ENCODE measurements at regions not wholly inside any gene's neighbourhood (a gene's known extent, or its start where the extent isn't known, plus 50 kb on each side); places are given as distances from the start of the nearest gene placed in this dataset.

DNA sequence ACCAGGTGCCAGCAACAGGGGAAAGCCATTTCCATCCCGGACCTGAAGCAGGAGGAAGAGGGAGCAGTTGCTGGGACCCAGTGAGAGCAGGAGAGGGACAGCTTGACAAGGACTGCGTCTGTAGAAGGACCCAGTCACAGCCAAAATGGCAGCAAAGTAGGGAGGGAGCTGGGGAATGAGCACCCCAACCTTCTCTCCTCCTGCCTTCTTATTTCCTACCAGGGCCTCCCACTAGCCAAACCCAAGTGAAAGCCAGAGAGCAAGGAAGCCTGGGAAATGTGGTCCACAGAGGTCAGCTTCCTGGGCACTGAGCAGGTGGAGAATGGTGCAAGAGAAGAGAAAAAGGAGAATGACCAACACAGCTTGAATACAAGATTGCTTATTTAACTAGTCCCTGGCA, 108.5 kb upstream of the MYL2 start:
- no peak for DNase-seq (ENCODE audit: low read depth in 2 of 2, low spot score in 1 of 2)

DNA sequence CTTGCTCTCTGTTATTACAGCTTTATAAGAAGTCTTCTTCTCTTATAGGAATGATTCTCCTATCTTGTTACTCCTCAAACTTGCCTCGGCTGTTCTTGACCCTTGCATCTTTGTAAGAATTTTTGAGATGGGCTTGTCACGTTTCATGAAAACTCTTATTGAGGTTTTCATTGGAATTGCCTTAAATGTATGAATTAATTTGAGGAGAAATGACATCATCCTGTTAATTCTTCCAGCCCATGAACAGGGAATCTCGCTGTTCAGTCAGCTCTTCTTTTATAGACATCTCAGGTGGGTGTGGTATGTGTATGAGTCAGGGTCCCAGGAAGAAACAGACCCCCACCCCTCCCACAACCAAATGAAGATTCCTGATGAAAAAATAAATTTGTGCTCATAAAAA, 107.1 kb upstream of the MYL2 start:
- no peak for DNase-seq (ENCODE audit: low read depth in 2 of 2, low spot score in 1 of 2)

DNA sequence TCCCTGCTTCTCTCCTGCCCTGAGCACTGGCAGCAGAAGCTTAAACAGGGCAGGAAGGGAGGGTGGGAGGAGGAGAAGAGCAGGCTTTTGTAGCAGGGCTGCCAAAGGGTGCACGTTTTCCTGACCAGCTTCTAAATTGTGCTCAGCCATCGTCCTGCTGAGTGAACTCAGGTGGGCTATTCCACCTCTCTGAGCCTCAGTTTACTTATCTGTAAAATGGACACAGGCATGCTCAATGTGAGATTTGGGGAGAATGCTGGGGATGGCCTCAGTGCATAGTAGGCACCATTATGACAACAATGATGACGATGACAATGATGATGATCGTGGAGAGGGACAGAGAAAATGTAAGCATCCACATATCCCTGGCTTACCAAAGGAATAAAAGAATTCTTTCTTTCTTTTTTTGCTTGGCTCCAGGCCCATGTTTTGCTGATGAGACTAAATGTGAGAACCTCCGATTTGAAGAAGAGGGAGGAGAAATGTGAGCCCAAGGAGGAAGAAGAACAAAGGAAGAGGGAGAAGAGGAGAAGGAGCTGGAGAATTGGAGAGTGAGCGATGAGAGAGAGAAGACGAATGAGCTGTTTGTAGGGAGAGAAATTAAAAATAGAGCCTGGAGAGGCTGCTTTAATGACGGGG, 105.5 kb upstream of the MYL2 start:
- no peak for DNase-seq (ENCODE audit: low read depth in 2 of 2, low spot score in 1 of 2)

DNA sequence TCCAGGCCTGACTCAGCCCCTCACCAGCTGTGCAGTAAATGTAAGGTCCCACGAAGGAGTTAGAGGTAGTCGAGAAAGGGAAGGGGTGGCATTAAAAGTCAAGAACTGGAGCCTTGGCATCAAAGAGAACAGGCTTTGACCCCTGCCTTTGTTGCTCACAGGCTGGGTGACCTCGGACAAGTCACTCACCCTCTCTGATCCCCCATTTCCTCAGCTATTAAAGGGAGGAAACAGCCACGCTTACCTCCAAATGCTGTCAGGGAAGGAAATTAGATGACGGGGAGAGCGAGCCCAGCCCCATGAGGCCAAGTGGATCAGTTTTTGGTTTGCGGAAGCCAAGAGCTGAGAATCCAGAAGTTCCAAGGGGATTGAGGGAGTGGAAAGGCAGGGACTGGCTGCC, 104.9 kb upstream of the MYL2 start:
- DNase-seq (ENCODE audit: low read depth in 2 of 2, low spot score in 1 of 2): no peak

DNA sequence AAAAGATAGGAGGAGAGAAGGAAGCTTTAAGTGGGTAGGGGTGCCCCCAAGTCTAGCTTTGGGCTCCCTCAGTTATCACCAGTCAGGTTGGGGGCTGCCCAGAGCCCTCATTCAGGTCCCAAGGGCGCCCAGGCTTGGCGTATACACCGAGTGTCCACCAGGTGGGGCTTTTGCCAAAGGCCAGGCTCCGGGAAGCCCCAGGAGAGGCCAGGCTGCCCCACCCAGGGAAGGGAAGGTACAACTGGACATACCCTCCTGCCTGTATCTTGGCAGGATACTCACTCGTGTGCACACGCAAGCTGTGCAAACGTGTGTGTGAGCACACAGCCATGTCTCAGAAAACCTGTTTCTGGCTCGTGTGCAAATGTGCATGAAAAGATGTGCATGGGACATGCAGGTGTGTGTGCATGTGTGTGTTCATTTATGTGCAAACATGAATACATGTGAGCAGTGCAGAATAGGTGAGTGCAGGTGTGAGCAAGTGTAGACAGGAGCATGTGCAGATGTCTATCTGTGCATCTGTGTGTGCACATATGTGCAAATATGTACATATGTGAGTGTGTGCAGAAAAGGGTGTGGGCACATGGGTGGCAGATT, 103.9 kb upstream of the MYL2 start:
- DNase-seq (ENCODE audit: low read depth in 2 of 2, low spot score in 1 of 2): peak in 1 of 2 donors; percentile 15

DNA sequence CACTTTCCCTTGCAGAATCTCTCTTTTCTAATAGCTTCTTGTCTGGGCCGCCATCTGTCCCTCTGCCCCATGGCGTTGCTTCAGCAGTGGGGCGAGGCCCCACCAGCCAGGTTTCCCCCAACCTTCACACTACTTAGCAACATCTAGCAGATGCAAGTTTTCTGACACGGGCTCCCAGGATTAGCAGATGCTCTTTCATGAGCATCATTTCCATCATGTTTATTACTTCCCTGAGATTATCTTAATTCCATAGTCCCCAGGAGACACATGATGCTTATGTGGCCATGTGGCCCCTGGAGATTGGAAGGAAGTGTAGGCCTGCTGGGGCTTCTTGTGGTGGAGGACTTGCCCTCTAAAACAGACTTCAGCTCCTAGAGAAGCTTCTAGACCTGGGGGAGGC, 102.0 kb upstream of the MYL2 start:
- no peak for DNase-seq (ENCODE audit: low read depth in 2 of 2, low spot score in 1 of 2)

DNA sequence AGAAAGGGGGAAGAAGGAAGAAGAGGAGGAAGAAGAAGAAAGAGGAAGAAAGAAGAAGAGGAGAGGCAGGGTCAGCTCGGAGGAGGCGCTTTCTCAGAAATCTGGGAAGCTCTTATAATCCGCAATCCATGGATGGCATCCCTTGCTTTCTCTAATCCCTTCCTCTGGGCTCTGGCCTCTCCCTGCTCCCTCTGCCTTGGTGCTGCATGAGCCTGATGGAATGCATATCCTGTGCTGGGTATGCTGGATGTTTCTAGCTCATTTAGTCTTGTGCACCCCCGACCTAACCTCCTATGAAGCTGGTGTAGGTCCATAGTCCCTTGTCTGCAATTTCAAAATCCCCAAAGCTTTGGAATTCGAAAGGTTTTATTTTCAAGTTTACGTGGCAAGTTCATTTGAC, 94.2 kb upstream of the MYL2 start:
- no peak for DNase-seq (ENCODE audit: low read depth in 2 of 2, low spot score in 1 of 2)

DNA sequence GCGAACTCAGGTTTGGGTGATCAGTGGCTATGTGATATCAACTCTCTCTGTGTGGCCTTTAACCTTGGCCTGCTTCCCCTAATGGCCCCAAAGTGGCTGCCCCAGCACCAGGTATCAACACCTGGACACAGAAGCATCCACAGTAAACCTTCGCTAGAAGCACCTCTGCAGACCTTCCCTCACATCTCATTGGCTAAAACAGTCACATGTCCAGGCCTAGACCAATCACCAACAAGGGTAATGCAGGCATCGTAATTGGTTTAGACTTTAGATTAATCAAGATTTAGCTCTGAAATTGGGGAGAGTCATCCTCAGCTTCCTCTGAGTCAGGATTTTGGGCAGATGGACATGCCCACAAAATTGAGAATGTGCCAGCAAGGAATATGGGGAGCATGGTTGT, 92.5 kb upstream of the MYL2 start:
- no peak for DNase-seq (ENCODE audit: low read depth in 2 of 2, low spot score in 1 of 2)

DNA sequence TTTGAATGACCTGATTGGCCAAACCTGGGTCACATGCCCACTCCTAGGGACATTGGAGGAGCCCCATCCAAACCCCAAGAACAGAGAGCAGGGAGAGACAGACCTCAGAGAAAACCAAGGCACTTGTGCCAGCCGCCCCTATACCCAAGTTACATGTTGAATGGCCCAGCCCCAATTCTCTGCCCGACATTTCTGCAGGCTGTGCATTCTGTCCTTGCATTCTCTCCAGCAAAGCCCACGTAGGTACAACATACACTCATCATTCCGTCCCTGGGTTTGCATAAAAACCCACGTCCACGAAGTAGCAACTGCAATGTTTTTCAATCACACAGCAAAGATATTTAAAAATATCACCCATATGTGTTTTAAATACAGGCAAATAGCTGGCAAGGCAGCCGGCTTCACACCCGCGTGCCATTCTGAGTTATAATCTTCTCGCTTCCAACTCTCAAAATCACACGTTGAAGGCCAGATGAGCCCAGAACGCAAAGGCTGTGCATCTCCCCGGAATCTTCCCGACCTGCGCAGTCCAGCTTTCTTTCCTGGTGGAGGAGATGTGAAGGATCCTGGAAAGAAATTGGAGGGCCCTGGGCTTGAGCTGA, 91.7 kb upstream of the MYL2 start:
- no peak for DNase-seq (ENCODE audit: low read depth in 2 of 2, low spot score in 1 of 2)

DNA sequence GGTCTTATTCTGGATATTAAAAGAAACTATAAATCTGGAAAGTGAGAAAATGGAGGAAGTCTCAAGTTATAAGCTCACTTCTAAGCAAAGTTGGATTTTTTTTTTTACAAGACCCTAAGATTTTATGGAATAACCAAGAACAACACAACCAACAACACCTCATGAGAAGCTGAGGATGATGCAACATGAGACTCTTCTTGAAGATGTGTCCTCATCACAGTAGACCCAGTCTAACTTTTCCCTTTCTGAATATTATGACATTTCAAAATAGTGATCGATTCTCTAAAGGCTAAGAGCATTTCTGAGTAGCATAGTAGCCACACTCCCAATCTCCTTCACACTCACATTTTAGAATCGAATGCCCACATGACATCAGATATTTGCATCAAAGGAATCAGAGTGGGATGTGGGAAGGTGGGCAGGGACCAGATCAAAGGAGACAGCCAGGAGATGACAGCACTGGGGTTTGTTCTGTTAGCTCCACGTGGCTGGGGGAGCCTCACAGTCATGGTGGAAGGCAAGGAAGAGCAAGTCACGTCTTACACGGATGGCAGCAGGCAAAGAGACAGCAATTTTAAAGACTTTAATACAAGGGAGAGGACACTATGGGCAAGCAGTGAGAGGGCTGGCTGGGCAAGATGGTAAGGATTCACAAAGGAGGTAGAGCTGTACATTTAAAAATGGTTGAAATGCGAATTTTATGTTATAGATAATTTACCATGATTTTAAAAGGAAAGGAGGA, 90.7 kb upstream of the MYL2 start:
- DNase-seq (ENCODE audit: low read depth in 2 of 2, low spot score in 1 of 2): no peak

DNA sequence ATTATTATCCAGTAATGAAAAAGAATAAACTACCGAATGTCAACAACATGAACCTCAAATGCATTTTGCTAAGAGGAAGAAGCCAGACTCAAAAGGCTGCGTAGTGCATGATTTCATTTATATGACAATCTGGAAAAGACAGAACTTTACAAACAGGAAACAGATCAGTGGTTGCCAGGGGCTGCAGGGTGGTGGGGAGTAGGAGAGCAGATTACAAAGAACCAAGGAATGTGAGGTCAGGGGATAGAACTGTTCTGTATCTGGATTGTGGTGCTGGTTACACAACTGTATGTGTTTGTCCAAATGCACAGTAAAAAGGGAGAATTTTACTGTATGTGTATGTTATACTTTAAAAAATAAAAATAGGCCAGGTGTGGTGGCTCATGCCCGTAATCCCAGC, 89.7 kb upstream of the MYL2 start:
- no peak for DNase-seq (ENCODE audit: low read depth in 2 of 2, low spot score in 1 of 2)

DNA sequence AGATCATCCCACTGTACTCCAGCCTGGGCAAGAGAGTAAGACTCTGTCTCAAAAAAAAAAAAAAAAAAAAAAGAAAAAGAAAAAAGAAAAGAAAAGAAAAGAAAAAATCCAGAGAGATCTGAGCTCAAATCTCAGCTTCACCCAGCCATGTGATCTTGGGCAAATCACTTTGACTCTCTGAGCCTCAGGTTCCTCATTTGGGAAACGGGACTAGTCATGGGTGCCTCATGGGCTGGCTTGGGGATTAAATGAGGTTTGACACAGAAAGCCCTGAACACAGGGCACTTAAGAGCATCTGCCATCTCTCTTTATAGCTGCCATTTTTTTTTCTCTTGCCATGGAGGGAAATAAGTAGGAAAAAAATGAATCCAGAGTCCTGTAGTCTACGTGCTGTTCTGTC, 86.2 kb upstream of the MYL2 start:
- DNase-seq (ENCODE audit: low read depth in 2 of 2, low spot score in 1 of 2): no peak

DNA sequence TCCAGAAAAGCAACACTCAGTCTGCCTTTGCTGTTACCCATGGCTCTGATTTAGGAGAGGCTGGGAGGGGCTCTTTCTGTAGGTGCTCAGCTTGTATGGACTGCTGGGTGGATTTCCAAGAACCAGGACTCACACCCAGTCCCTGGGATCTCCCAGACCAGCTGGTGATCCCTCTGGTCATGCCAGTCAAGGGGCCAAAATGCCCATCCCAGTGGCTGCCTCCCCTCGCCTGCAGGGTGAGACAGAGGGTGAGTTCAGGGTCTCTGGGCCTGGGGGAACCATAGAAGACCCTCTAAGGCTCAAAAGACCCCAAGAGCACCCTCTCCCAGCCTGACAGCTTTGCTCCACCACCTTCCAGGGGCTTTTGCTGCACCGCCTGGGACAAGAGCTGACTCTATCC, 78.6 kb upstream of the MYL2 start:
- DNase-seq (ENCODE audit: low read depth in 2 of 2, low spot score in 1 of 2): no peak

DNA sequence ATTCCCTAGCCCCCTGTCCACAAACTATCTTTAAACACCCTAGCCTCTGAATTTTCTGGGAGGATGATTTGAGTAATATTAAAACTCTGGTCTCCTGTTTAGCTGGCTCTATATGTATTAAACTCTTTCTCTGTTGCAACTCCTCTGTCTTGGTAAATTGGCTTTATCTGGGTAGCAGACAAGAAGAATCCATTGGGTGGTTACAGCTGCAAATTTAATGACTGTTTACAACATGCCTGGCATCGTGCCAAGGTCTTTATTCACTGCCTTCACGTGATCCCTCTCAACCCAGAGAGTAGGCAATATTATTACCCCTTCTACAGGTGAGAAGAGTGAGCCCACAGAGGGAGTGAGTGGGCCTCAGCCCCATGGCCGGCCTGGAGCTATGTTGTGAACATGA, 77.8 kb upstream of the MYL2 start:
- DNase-seq (ENCODE audit: low read depth in 2 of 2, low spot score in 1 of 2): no peak

DNA sequence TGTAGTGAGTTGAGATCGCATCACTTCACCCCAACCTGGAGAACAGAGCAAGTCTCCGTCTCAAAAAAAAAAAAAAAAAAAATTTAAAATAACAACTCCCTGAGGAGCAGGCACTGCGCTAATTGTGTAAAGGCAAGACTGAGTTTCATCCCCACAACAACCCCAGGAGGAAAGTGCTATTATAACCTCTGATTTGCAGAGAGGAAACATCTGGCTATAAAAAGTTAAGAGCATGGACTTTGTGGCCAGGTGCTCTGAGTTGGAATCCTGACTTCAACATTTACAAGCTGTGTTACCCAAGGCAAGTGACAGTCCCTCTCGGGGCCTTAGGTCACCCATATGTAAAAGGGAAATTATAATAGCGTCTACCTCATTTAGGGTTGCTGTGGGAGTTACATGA, 76.0 kb upstream of the MYL2 start:
- DNase-seq (ENCODE audit: low read depth in 2 of 2, low spot score in 1 of 2): no peak

DNA sequence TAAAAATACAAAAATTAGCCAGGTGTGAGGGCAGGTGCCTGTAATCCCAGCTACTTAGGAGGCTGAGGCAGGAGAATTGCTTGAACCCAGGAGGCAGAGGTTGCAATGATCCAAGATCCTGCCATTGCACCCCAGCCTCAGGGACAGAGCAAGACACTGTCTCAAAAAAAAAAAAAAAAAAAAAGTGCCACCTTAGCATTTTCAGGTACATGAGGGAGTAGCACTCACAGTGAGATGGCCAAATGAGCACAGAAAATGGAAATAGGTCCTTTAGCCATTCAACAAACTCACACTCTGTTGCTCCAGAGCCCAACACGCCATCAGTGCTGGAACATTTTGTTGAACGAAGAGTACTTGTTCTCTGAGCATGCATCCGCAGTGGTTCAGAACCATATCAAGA, 75.2 kb upstream of the MYL2 start:
- no peak for DNase-seq (ENCODE audit: low read depth in 2 of 2, low spot score in 1 of 2)

DNA sequence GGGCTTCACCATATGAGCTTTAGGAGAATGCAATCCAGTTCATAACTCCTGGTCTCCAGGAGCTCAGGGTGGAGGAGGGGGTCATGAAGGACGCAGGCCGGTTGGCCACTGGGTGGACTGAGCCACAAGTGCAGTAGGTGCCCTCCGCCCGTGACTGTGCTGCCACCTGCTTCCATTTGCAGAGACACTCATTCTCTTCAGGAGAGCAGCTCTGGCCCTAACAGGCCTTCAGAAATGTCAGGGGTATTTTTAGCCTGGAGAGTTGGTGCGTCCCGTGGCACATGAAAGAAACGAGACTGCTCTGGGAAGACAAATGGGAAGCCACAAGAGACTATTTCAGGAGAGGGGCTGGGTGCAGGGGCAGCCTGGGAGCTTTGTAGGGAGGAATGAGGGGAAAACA, 74.6 kb upstream of the MYL2 start:
- DNase-seq (ENCODE audit: low read depth in 2 of 2, low spot score in 1 of 2): no peak

DNA sequence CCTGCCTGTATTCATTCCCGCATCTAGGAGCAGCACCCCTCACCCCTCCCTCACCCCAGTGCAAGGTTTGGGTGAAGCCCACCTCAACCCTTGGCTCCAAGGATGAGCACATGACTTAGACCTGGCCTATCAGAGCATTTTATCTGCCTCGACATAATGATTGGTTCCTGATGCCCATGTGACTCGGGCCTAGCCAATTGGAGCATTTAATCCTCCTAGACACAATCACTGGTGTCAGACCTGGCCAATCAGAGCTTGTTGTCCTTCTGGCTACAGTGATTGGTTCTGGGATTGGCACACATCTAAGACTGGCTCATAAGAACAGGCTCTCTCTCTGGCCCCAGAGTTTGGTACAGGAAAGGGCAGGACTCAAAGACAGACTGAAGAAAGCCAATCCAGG, 73.1 kb upstream of the MYL2 start:
- no peak for DNase-seq (ENCODE audit: low read depth in 2 of 2, low spot score in 1 of 2)

DNA sequence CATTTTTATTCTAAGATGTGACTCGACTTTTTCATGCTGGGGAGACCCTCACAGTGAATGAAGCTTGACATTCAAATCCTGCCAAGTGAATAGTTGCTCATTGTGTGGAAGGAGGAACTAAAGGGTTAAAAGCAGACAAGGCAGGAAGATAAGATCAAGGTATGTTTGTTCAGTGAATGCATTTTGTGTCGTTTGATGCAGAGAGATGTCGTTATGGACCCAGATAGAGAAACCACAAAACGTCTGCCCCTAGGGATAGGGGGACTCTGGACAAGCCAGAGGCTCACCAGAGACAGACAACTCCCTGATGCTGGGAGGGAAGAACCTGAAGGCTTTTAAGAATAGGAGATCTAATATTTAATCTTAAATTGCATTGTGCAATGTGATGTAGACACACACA, 72.5 kb upstream of the MYL2 start:
- DNase-seq (ENCODE audit: low read depth in 2 of 2, low spot score in 1 of 2): no peak

DNA sequence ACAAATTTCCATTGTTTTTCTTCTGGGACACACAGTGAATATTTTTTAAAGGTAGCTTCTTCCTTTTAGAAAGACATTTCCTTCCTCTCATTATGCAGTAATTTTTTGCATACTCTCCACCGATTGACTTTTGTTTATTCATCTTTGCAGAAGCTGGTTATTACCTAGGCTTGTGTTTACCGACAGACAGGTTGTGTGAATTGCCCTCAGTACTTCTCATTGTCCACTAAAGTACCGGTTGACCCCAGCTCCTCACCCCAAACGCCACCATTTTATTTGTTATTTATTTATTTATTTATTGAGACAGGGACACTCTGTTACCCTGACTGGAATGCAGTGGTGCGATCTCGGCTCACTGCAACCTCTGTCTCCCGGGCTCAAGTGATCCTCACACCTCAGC, 63.4 kb upstream of the MYL2 start:
- DNase-seq (ENCODE audit: low read depth in 2 of 2, low spot score in 1 of 2): no peak

DNA sequence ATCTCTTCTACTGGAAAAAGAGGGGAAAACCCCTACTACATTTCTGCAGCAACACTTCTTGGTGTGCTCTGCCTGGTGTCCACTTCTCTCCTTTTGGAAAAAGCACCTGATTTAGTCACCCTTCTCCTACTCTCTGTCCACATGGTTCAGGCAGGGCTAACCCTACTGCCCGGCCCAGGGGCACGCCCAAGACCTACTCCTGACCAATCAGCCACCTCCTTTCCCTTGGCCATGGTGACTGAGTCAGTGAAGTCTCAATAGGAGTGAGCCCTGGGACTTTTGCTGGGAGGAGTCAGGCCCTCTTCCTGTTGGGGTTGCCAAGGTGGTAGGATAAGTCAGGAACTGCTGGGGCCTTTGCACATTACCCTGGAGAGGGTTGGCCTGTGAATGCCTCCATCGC, 52.5 kb upstream of the MYL2 start:
- no peak for DNase-seq (ENCODE audit: low read depth in 2 of 2, low spot score in 1 of 2)

DNA sequence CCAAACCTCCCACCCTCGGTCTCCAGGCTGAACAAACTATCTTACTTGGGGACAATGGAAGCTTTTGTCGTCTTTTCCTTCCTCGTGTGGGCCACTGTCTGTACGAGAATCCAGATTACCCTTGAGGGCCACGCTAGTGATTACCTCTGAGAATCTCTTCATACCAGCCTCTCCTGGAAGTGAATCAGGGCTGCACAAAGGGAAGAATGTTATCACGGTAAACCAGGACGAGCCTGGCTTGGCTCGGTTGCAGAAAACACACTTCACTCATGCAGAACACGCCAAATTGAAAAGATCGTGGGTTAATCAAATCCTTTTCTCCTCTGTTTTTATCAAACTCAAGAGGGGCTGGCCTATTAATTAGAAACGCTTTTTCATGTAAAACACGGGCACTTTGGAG, 51.6 kb upstream of the MYL2 start:
- DNase-seq (ENCODE audit: low read depth in 2 of 2, low spot score in 1 of 2): no peak

All from stimulated activated CD8-positive, alpha-beta memory T cell treated with anti-CD3 and anti-CD28 coated beads, Interleukin-4, amount 100 ng/mL, for 1 hour (primary cell).